B cell (primary cell): ENCODE measurements at regions not wholly inside any gene's neighbourhood (a gene's known extent, or its start where the extent isn't known, plus 50 kb on each side); places are given as distances from the start of the nearest gene placed in this dataset.

Experiments
- ATAC-seq: fragments of 200-7000 bp; cut with Tn5 transposase; one replicate; pipeline ENCODE4 v1.10.0; 2021; ENCODE audit warnings: low read depth, mild to moderate bottlenecking, moderate number of reproducible peaks, moderate library complexity
- CTCF ChIA-PET: fragments of 350-600 bp; sonication (Branson Sonifier 250); formaldehyde crosslinking; loops from one replicate; lab custom pipeline; 2021; ENCODE audit warnings: antibody characterized with exemption, inconsistent platforms; lab: Charles Lee
- POLR2A ChIA-PET: fragments of 350-600 bp; sonication (Branson Sonifier 250); formaldehyde crosslinking; loops from one replicate; lab custom pipeline; 2021; ENCODE audit warnings: antibody characterized with exemption; lab: Charles Lee
- DNase-seq: peaks from one replicate; pipeline ENCODE4 v3.0.0; 2013
- H2AFZ ChIP-seq: 2 replicates; pipeline ENCODE4 v1.6.1; 2012; ENCODE audit warnings: mild to moderate bottlenecking, low read depth, low read length; ENCODE audit not compliant: insufficient read depth, poor library complexity, severe bottlenecking
- H3K27ac ChIP-seq, 2 donors: 1 replicate in 1 of 2; 2 replicates in 1 of 2; pipeline ENCODE4 v1.5.1; 2012 to 2013; ENCODE audit warnings: low read length in 2 of 2, mild to moderate bottlenecking in 2 of 2, moderate library complexity in 1 of 2
- H3K27me3 ChIP-seq, 4 experiments: fragments of 200-600 bp in 1 of 4; sonication (generic) in 1 of 4; replicated peaks in 1 of 4; 1 replicate in 2 of 4; 2 replicates in 2 of 4; pipeline versions ENCODE4 v1.6.1 to v1.7.0; 2013 to 2016; ENCODE audit warnings: low read length in 3 of 4, mild to moderate bottlenecking in 2 of 4, mixed read lengths in 1 of 4, moderate library complexity in 1 of 4; ENCODE audit not compliant: insufficient read depth in 4 of 4, control insufficient read depth in 3 of 4; ENCODE audit errors: control extremely low read depth in 1 of 4
- H3K36me3 ChIP-seq, 2 experiments: replicated peaks in 1 of 2; 1 replicate in 1 of 2; 2 replicates in 1 of 2; pipeline versions ENCODE4 v1.6.1 to v1.7.1; 2013; ENCODE audit warnings: low read length in 1 of 2; ENCODE audit not compliant: insufficient read depth in 2 of 2, control insufficient read depth in 1 of 2; ENCODE audit errors: control extremely low read depth in 1 of 2, extremely low read depth in 1 of 2
- H3K4me1 ChIP-seq, 2 donors: fragments of 200-600 bp in 1 of 2; sonication (generic) in 1 of 2; 1 replicate in 1 of 2; 2 replicates in 1 of 2; pipeline versions ENCODE4 v1.5.1 to v1.6.1; 2013 to 2017; ENCODE audit warnings: low read length in 2 of 2; ENCODE audit not compliant: control insufficient read depth in 2 of 2, insufficient read depth in 2 of 2
- H3K4me2 ChIP-seq: replicated peaks from 2 replicates; pipeline ENCODE3; 2012; ENCODE audit warnings: mild to moderate bottlenecking, low read depth, low read length; ENCODE audit not compliant: poor library complexity, severe bottlenecking
- H3K4me3 ChIP-seq, 5 experiments: fragments of 200-600 bp in 1 of 5; sonication (generic) in 1 of 5; 1 replicate in 3 of 5; 2 replicates in 2 of 5; pipeline versions ENCODE4 v1.5.1 to v1.7.0; 2011 to 2016; ENCODE audit warnings: low read length in 4 of 5, mild to moderate bottlenecking in 4 of 5, low read depth in 2 of 5, control low read depth in 1 of 5, moderate library complexity in 1 of 5; ENCODE audit not compliant: insufficient read depth in 1 of 5; ENCODE audit errors: control extremely low read depth in 1 of 5, extremely low read depth in 1 of 5
- H3K79me2 ChIP-seq: fragments of 200-600 bp; sonication (generic); one replicate; pipeline ENCODE4 v1.6.0; 2016; ENCODE audit warnings: low read length; ENCODE audit not compliant: control insufficient read depth, insufficient read depth
- H3K9ac ChIP-seq: fragments of 200-600 bp; sonication (generic); 2 replicates; pipeline ENCODE4 v1.6.1; 2017; ENCODE audit warnings: mild to moderate bottlenecking, low read length, moderate library complexity
- H3K9me3 ChIP-seq, 3 donors: one replicate each; pipeline versions ENCODE4 v1.6.1 to v1.7.1; 2013; ENCODE audit warnings: low read length in 2 of 3; ENCODE audit not compliant: control insufficient read depth in 2 of 3, insufficient read depth in 1 of 3; ENCODE audit errors: control extremely low read depth in 1 of 3
- H4K20me1 ChIP-seq: 2 replicates; pipeline ENCODE4 v1.6.0; 2012; ENCODE audit warnings: mild to moderate bottlenecking, low read length; ENCODE audit not compliant: insufficient read depth, control insufficient read depth, poor library complexity, severe bottlenecking
- H3K27ac Mint-ChIP-seq: one replicate; pipeline ENCODE4 v1.8.0; 2021; ENCODE audit warnings: mixed read lengths
- H3K27me3 Mint-ChIP-seq: one replicate; pipeline ENCODE4 v1.8.0; 2021; ENCODE audit warnings: mixed read lengths
- H3K4me1 Mint-ChIP-seq: one replicate; pipeline ENCODE4 v1.8.0; 2021; ENCODE audit warnings: mixed read lengths
- H3K4me3 Mint-ChIP-seq: one replicate; pipeline ENCODE4 v1.8.0; 2021; ENCODE audit warnings: mixed read lengths
- H3K9me3 Mint-ChIP-seq: one replicate; pipeline ENCODE4 v1.8.0; 2022; ENCODE audit warnings: mixed read lengths; ENCODE audit not compliant: insufficient read depth
- CTCF ChIP-seq: fragments of 200-600 bp; IDR thresholded peaks from one replicate; pipeline ENCODE4 v1.8.0; 2022; ENCODE audit warnings: antibody characterized with exemption, mild to moderate bottlenecking
- EZH2 ChIP-seq: IDR thresholded peaks from 2 replicates; pipeline ENCODE4 v1.6.1; 2012; ENCODE audit warnings: borderline replicate concordance, low read depth, mild to moderate bottlenecking, moderate library complexity, low read length; ENCODE audit not compliant: insufficient read depth, poor library complexity, severe bottlenecking
- WGBS: methylation state at CpG from one replicate; pipeline ENCODE4 v1.1.5; 2013; ENCODE audit warnings: missing lambda C conversion rate; ENCODE audit not compliant: insufficient coverage; 5-methylcytosine and 5-hydroxymethylcytosine counted together
- intact Hi-C: fragments of 100-400 bp; cut with micrococcal nuclease; formaldehyde crosslinking; loops from one replicate; pipeline ENCODE4 v1.10.0; 2022

- intact Hi-C loops: no loop called here
- Histone ChIP-seq H2AFZ (no peak overlapping the region), H3K36me3 (no peaks in the 10 kb centered on the region), H3K27ac (no peak overlapping the region), H3K4me1 (no peaks in the 10 kb centered on the region), H3K4me2 (no peak overlapping the region), H3K9ac (no peak overlapping the region), H3K9me3 (peaks cover 0 to 4% (median 0%) of the 10 kb centered on the region in 3 donors), H4K20me1 (no peaks in the 10 kb centered on the region), H3K27me3 (no peaks in the 10 kb centered on the region), H3K79me2 (no peaks in the 10 kb centered on the region), H3K4me3 (no peak overlapping the region)
- TF ChIP-seq EZH2 (no peak), CTCF (no peak)
- CTCF ChIA-PET: no interaction called here
- Mint-ChIP-seq H3K27me3 (peaks cover 12% of the 10 kb centered on the region), H3K9me3 (no peaks in the 10 kb centered on the region), H3K27ac (no peak overlapping the region), H3K4me3 (no peak overlapping the region), H3K4me1 (no peaks in the 10 kb centered on the region)
- WGBS: no CpG with 5 or more reads among the region's 1 CpG
- no peak for DNase-seq
- POLR2A ChIA-PET: no interaction called here
- ATAC-seq: no peak
Measured at GRCh38 chr5:126098330-126099017, 324.7 kb upstream of the GRAMD2B start.

- ATAC-seq: no peak
- Mint-ChIP-seq H3K9me3 (no peaks in the 10 kb centered on the region), H3K27ac (no peak overlapping the region), H3K4me3 (no peak overlapping the region), H3K4me1 (no peaks in the 10 kb centered on the region), H3K27me3 (peaks cover 12% of the 10 kb centered on the region)
- H2AFZ ChIP-seq: no peak overlapping the region
- DNase-seq: no peak
- no peaks in the 10 kb centered on the region for H3K4me1 ChIP-seq
- POLR2A ChIA-PET: no interaction called here
- H3K9me3 ChIP-seq: peaks cover 0 to 4% (median 0%) of the 10 kb centered on the region in 3 donors
- no peak overlapping the region for H3K4me3 ChIP-seq
- no peak overlapping the region for H3K4me2 ChIP-seq
- H4K20me1 ChIP-seq: no peaks in the 10 kb centered on the region
- H3K27me3 ChIP-seq: no peaks in the 10 kb centered on the region
- TF ChIP-seq EZH2 (no peak), CTCF (no peak)
- no peaks in the 10 kb centered on the region for H3K36me3 ChIP-seq
- H3K9ac ChIP-seq: no peak overlapping the region
- no peak overlapping the region for H3K27ac ChIP-seq
- intact Hi-C loops: no loop called here
- WGBS: 80% methylated on average over 1 of the region's 4 CpGs
- CTCF ChIA-PET: no interaction called here
- H3K79me2 ChIP-seq: no peaks in the 10 kb centered on the region
Measured at GRCh38 chr5:126099077-126099476, 324.1 kb upstream of the GRAMD2B start.
